Epithelial cell of proximal tubule (primary cell): ENCODE measurements at regions not wholly inside any gene's neighbourhood (a gene's known extent, or its start where the extent isn't known, plus 50 kb on each side); places are given as distances from the start of the nearest gene placed in this dataset.

Experiments
- DNase-seq: peaks from one replicate; pipeline ENCODE4 v3.0.0-alpha.2; 2011; ENCODE audit warnings: low read depth
- H3K4me3 ChIP-seq: 2 replicates; pipeline ENCODE4 v1.5.1; 2011; ENCODE audit warnings: low read depth, mild to moderate bottlenecking, low read length
- CTCF ChIP-seq: conservative IDR thresholded peaks from 2 replicates; pipeline ENCODE4 v1.5.1; 2012; ENCODE audit warnings: low read depth, mild to moderate bottlenecking, low read length

- no peak overlapping the region for H3K4me3 ChIP-seq
- no peak for TF ChIP-seq CTCF
- no peak for DNase-seq
These were observed 179.8 kb downstream of the CXCL12 start for GRCh38 chr10:44205067-44205466.

- no peak for DNase-seq
- TF ChIP-seq CTCF = no peak
- H3K4me3 ChIP-seq = no peak overlapping the region
These were observed 181.4 kb downstream of the CXCL12 start for GRCh38 chr10:44203535-44203934.

GRCh38 chr10:44202952-44203351 lies 181.9 kb downstream of the CXCL12 start:
- no peak for DNase-seq
- no peak overlapping the region for H3K4me3 ChIP-seq
- TF ChIP-seq CTCF = no peak

- H3K4me3 ChIP-seq = no peak overlapping the region
- no peak for DNase-seq
- TF ChIP-seq CTCF = no peak
These were observed 183.2 kb downstream of the CXCL12 start for GRCh38 chr10:44201656-44202055.

- no peak overlapping the region for H3K4me3 ChIP-seq
- no peak for DNase-seq
- no peak for TF ChIP-seq CTCF
These were observed 183.9 kb downstream of the CXCL12 start for GRCh38 chr10:44201011-44201410.

- H3K4me3 ChIP-seq = no peak overlapping the region
- no peak for TF ChIP-seq CTCF
- DNase-seq = no peak
These were observed 184.8 kb downstream of the CXCL12 start for GRCh38 chr10:44199991-44200655.

- H3K4me3 ChIP-seq = no peak overlapping the region
- no peak for TF ChIP-seq CTCF
- DNase-seq = no peak
These were observed 185.6 kb downstream of the CXCL12 start for GRCh38 chr10:44199267-44199666.
